ENCODE measurements at regions not wholly inside any gene's neighbourhood (a gene's known extent, or its start where the extent isn't known, plus 50 kb on each side); places are given as distances from the start of the nearest gene placed in this dataset.

DNA sequence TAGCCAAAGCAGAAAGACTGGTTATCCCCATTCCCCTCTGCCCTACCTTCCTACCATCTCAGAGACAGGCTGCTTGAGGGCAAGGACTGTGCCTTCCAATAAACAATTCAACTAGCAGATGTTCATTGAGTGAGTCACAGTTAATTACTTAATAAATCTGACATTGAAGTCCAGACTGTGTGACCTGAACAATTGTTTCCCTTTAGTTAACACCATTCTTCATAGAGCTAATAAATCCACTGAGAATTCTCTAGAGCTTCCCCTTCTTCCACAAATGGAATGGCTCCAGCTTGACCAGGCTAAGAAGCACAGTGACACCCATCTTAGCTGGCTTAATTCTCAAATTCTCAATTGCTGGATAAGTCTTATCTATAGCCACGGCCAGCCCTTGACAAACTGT, 61.9 kb upstream of the GJA5 start:
- peak; percentile 69 for DNase-seq
- peak overlapping the region; percentile 1 for H3K27ac ChIP-seq
- H3K27me3 ChIP-seq (ENCODE audit: insufficient read depth, low read depth, severe bottlenecking): no peaks in the 10 kb centered on the region
- no peak overlapping the region for H3K4me3 ChIP-seq (ENCODE audit: low read depth, low read length)
- peaks cover 3% of the 10 kb centered on the region for H3K9me3 ChIP-seq (ENCODE audit: severe bottlenecking)
- no peak for TF ChIP-seq CTCF (IDR thresholded peaks at IDR 0.05; ENCODE audit: low read depth, low read length)
- no peaks in the 10 kb centered on the region for H3K36me3 ChIP-seq

- no peak for DNase-seq
- no peaks in the 10 kb centered on the region for H3K27me3 ChIP-seq (ENCODE audit: insufficient read depth, low read depth, severe bottlenecking)
- no peaks in the 10 kb centered on the region for H3K36me3 ChIP-seq
- no peak overlapping the region for H3K27ac ChIP-seq
- no peak overlapping the region for H3K4me3 ChIP-seq (ENCODE audit: low read depth, low read length)
- peaks cover 3% of the 10 kb centered on the region for H3K9me3 ChIP-seq (ENCODE audit: severe bottlenecking)
- no peak for TF ChIP-seq CTCF (IDR thresholded peaks at IDR 0.05; ENCODE audit: low read depth, low read length)
Measured at GRCh38 chr1:147824001-147824400, 63.6 kb upstream of the GJA5 start.

- DNase-seq: peak; percentile 60
- Histone ChIP-seq H3K36me3 (no peaks in the 10 kb centered on the region), H3K4me3 (ENCODE audit: low read depth, low read length) (no peak overlapping the region), H3K9me3 (ENCODE audit: severe bottlenecking) (peaks cover 3% of the 10 kb centered on the region), H3K27ac (no peak overlapping the region), H3K27me3 (ENCODE audit: insufficient read depth, low read depth, severe bottlenecking) (no peaks in the 10 kb centered on the region)
- no peak for TF ChIP-seq CTCF (IDR thresholded peaks at IDR 0.05; ENCODE audit: low read depth, low read length)
Measured at GRCh38 chr1:147824798-147825197, 64.4 kb upstream of the GJA5 start.

DNA sequence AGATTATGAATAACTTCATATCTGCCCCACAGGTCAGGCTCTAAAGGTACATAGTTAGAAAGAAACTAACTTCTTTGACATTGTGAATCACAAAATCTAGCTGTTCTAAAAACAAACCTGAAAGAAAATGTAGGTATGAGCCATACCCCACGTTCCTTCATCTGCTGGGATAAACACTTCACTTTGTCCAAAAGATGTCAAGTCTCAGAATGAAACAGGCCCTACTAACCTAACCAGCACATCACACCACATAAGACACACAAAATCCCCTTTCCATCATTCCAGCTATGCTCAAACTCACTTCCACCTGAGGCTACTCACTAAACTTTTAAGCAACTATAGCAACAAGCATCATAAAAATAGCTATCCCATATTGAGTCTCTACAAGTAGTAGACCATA, 65.2 kb upstream of the GJA5 start:
- no peaks in the 10 kb centered on the region for H3K27me3 ChIP-seq (ENCODE audit: insufficient read depth, low read depth, severe bottlenecking)
- H3K36me3 ChIP-seq: no peaks in the 10 kb centered on the region
- H3K4me3 ChIP-seq (ENCODE audit: low read depth, low read length): no peak overlapping the region
- H3K27ac ChIP-seq: no peak overlapping the region
- H3K9me3 ChIP-seq (ENCODE audit: severe bottlenecking): peaks cover 3% of the 10 kb centered on the region
- TF ChIP-seq CTCF (IDR thresholded peaks at IDR 0.05; ENCODE audit: low read depth, low read length): no peak
- no peak for DNase-seq

GRCh38 chr1:147826259-147826658, 65.9 kb upstream of the GJA5 start:
- H3K4me3 ChIP-seq (ENCODE audit: low read depth, low read length): no peak overlapping the region
- no peak overlapping the region for H3K27ac ChIP-seq
- TF ChIP-seq CTCF (IDR thresholded peaks at IDR 0.05; ENCODE audit: low read depth, low read length): no peak
- H3K36me3 ChIP-seq: no peaks in the 10 kb centered on the region
- H3K9me3 ChIP-seq (ENCODE audit: severe bottlenecking): peaks cover 5% of the 10 kb centered on the region
- H3K27me3 ChIP-seq (ENCODE audit: insufficient read depth, low read depth, severe bottlenecking): no peaks in the 10 kb centered on the region
- no peak for DNase-seq

GRCh38 chr1:147833231-147833860, 69.2 kb upstream of the GJA8 start:
- peak; percentile 77 for DNase-seq

More at GRCh38 chr1:147833231-147833860, 69.2 kb upstream of the GJA8 start:
- Histone ChIP-seq H3K27me3 (ENCODE audit: insufficient read depth, low read depth, severe bottlenecking) (no peaks in the 10 kb centered on the region), H3K4me3 (ENCODE audit: low read depth, low read length) (no peak overlapping the region), H3K9me3 (ENCODE audit: severe bottlenecking) (peaks cover 2% of the 10 kb centered on the region), H3K27ac (no peak overlapping the region; the same call in 1 of the 2 replicates), H3K36me3 (no peaks in the 10 kb centered on the region)
- TF ChIP-seq CTCF (IDR thresholded peaks at IDR 0.05; ENCODE audit: low read depth, low read length): no peak

Measured in WERI-Rb-1 (cell line).